ENCODE measurements at regions not wholly inside any gene's neighbourhood (a gene's known extent, or its start where the extent isn't known, plus 50 kb on each side); places are given as distances from the start of the nearest gene placed in this dataset.

DNA sequence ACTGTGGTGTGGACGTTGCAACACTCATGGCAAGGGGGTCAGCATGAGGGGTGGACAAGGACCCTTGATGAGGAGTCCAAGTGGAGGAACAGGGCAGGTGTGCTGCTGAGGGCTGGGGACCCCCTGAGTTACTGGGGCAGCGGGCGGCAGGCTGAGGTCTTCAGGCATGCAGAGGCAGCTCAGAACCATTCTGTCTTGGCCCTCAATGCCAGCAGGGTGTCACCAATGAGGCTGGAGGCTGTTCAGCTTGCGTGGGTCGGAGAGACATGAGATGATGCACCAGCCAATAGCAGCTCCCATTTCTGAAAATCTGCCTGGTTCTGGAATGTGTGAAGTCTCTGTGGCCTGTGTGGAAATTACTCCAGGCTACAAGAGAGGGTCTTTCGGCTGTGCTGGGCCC is 105.4 kb downstream of the INHBB start:
- no peaks in the 10 kb centered on the region for H3K9me3 ChIP-seq
- H3K4me3 ChIP-seq, result no peak overlapping the region
- H3K27me3 ChIP-seq, result no peaks in the 10 kb centered on the region
- no peak overlapping the region for H3K27ac ChIP-seq
- no peaks in the 10 kb centered on the region for H3K36me3 ChIP-seq
- TF ChIP-seq, protein P1, sequence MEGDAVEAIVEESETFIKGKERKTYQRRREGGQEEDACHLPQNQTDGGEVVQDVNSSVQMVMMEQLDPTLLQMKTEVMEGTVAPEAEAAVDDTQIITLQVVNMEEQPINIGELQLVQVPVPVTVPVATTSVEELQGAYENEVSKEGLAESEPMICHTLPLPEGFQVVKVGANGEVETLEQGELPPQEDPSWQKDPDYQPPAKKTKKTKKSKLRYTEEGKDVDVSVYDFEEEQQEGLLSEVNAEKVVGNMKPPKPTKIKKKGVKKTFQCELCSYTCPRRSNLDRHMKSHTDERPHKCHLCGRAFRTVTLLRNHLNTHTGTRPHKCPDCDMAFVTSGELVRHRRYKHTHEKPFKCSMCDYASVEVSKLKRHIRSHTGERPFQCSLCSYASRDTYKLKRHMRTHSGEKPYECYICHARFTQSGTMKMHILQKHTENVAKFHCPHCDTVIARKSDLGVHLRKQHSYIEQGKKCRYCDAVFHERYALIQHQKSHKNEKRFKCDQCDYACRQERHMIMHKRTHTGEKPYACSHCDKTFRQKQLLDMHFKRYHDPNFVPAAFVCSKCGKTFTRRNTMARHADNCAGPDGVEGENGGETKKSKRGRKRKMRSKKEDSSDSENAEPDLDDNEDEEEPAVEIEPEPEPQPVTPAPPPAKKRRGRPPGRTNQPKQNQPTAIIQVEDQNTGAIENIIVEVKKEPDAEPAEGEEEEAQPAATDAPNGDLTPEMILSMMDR (IDR thresholded peaks at IDR 0.05), result no peak
- intact Hi-C loops (cut with DNase I), result no loop called here
- DNase-seq (ENCODE audit: low spot score in 2 of 2), result no peak
- H3K4me1 ChIP-seq, result no peaks in the 10 kb centered on the region

DNA sequence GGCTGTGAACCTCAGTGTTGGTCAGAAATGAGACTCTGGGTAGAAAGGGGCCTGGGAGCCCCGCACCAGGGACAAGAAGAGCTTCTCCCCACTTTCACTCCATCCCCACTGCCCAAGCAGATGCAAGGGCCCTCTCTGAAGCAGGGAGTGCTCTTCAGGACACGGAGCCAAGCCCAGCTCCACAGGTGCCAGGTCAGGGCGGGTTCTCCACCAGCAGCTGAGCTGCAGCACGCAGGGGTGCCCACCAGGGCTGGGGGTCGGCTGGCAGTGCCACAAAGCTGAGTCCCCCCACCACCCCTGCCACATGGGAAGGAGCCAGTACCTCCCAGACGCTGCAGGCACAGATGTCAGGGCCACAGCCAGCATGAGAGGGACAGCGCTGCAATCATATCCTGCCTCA is 106.2 kb downstream of the INHBB start:
- Histone ChIP-seq H3K9me3 (no peaks in the 10 kb centered on the region), H3K36me3 (no peaks in the 10 kb centered on the region), H3K27me3 (no peaks in the 10 kb centered on the region), H3K27ac (no peak overlapping the region), H3K4me3 (no peak overlapping the region), H3K4me1 (no peaks in the 10 kb centered on the region)
- TF ChIP-seq, protein P1 (IDR thresholded peaks at IDR 0.05), result no peak
- DNase-seq (ENCODE audit: low spot score in 2 of 2), result no peak
- intact Hi-C loops (cut with DNase I), result no loop called here

DNA sequence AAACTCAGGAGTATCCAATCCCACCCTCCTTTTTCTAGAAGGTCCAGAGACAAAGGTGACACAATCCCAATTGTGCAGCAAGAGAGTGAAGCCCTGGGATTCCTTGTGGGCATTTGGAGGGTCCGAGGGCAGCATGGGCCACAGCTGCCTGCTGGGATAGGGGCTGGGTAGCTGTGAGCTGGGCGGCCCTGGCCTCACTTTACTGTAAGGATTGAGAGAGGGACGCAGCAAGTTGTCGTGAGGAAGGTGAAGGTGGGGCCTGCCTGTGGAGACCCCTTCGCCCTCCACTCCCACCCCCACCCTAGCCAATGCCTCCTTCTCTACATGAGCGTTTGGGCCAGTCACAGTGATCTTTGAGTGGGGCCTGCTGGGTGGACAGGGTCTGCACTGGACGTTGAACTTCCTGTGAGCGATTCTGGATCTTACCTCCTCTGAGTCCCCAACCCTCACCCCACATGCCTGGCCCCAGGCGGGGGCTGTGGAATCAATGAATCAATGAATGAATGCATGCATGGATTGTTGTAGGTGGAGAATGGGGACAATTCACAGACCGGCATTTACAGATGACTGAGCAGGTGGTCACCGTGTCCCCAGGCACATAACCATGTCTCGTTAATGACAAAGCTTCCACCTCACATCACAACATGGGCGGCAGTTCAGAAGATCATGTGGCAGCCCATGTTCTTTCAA is 107.2 kb downstream of the INHBB start:
- H3K9me3 ChIP-seq, result peaks cover 0 to 4% of the 10 kb centered on the region in 2 donors
- DNase-seq (ENCODE audit: low spot score in 2 of 2), result no peak
- intact Hi-C loops (cut with DNase I), result no loop called here

DNA sequence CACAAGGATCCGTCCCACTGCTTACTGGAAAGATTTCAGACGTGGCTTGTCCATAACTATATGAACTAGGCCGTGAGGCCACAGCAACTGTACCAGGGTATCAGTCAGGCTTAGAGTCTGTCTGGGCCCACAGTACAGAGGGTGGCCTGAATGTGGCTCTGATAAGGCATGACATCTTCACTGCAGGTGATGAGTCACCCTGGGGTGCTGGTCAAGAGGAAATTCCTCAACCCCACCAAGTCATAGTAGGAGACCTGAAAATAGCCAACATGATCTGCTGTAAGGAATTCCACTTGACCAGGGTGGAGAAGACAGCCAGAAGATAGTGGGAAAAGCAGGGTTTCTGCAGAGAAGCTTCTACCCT is 107.7 kb downstream of the INHBB start:
- intact Hi-C loops (cut with DNase I), result no loop called here
- no peaks in the 10 kb centered on the region for H3K4me1 ChIP-seq
- H3K4me3 ChIP-seq, result no peak overlapping the region
- no peak for DNase-seq (ENCODE audit: low spot score in 2 of 2)
- H3K9me3 ChIP-seq, result peaks cover 0 to 9% of the 10 kb centered on the region in 2 donors
- H3K27me3 ChIP-seq, result no peaks in the 10 kb centered on the region
- TF ChIP-seq, protein P1 (IDR thresholded peaks at IDR 0.05), result no peak
- H3K27ac ChIP-seq, result no peak overlapping the region
- H3K36me3 ChIP-seq, result no peaks in the 10 kb centered on the region

More for the DNA sequence above, 107.2 kb downstream of the INHBB start:
- no peaks in the 10 kb centered on the region for H3K36me3 ChIP-seq
- H3K4me1 ChIP-seq, result no peaks in the 10 kb centered on the region
- H3K27me3 ChIP-seq, result no peaks in the 10 kb centered on the region
- H3K27ac ChIP-seq, result no peak overlapping the region
- H3K4me3 ChIP-seq, result no peak overlapping the region
- TF ChIP-seq, protein P1 (IDR thresholded peaks at IDR 0.05), result no peak

DNA sequence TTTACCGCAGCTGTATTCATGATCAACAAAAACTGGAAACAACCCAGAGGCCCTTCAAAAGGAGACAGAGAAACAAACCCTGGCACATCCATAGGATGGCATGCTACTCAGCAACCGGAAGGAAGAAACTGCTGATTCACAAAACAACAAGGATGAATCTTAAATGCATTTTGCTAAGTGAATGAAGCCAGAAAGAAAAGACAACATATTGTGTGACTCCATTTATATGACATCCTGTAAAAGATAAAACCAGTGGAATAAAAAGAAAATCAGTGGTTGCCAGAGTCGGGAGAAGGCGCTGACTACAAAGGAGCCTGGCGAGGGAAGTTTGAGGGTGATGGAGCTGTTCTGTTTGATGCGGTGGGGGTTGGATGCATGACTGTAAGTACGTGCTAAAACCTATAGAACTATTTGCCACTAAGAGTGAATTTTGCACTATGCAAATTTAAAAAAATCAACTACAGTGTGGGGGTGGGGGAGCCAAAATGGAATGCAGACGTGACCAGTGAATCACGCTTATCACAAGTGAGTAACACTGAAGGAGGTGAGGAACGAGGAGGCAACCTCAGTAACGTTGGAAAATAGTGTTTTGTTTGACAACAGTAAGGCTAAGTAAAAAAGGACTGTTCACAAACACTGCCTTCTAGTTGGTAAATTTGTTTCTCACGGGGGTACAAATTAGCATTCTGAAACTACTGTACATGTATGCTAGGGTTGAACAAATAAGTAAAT is 108.9 kb downstream of the INHBB start:
- no peaks in the 10 kb centered on the region for H3K36me3 ChIP-seq
- TF ChIP-seq, protein P1 (IDR thresholded peaks at IDR 0.05), result no peak
- no peak overlapping the region for H3K4me3 ChIP-seq
- no peak overlapping the region for H3K27ac ChIP-seq
- intact Hi-C loops (cut with DNase I), result no loop called here
- no peaks in the 10 kb centered on the region for H3K27me3 ChIP-seq
- DNase-seq (ENCODE audit: low spot score in 2 of 2), result no peak
- peaks cover 0 to 19% of the 10 kb centered on the region in 2 donors for H3K9me3 ChIP-seq
- H3K4me1 ChIP-seq, result no peaks in the 10 kb centered on the region

All from ascending aorta (tissue), 2 donors.